Stimulated activated CD8-positive, alpha-beta memory T cell treated with anti-CD3 and anti-CD28 coated beads, Interleukin-12 subunit alpha, Interleukin-12 subunit beta, amount 100 ng/mL, for 1 hour (primary cell): ENCODE measurements at regions not wholly inside any gene's neighbourhood (a gene's known extent, or its start where the extent isn't known, plus 50 kb on each side); places are given as distances from the start of the nearest gene placed in this dataset.

Experiments
- DNase-seq: peaks from one replicate; pipeline ENCODE4 v3.0.0-alpha.2; 2020; ENCODE audit warnings: low read depth

- no peak for DNase-seq
Measured at GRCh38 chr2:71776227-71776626, 322.9 kb downstream of the DYSF start.

GRCh38 chr2:71773218-71773617 lies 319.9 kb downstream of the DYSF start:
- DNase-seq = no peak

GRCh38 chr2:71772510-71773172 lies 319.3 kb downstream of the DYSF start:
- DNase-seq = no peak

- DNase-seq = no peak
Measured at GRCh38 chr2:71767663-71768062, 314.3 kb downstream of the DYSF start.

- no peak for DNase-seq
Measured at GRCh38 chr2:71759060-71759459, 305.7 kb downstream of the DYSF start.

GRCh38 chr2:71757351-71757750 lies 304.0 kb downstream of the DYSF start:
- DNase-seq = no peak

GRCh38 chr2:71756280-71756906 lies 303.0 kb downstream of the DYSF start:
- no peak for DNase-seq

- no peak for DNase-seq
Measured at GRCh38 chr2:71751590-71751989, 298.2 kb downstream of the DYSF start.

- no peak for DNase-seq
Measured at GRCh38 chr2:71749671-71750101, 296.3 kb downstream of the DYSF start.

GRCh38 chr2:71748227-71748626 lies 294.9 kb downstream of the DYSF start:
- DNase-seq = no peak

GRCh38 chr2:71747559-71747958 lies 294.2 kb downstream of the DYSF start:
- no peak for DNase-seq

GRCh38 chr2:71746946-71747501 lies 293.7 kb downstream of the DYSF start:
- no peak for DNase-seq

- DNase-seq = no peak
Measured at GRCh38 chr2:71744781-71745180, 291.4 kb downstream of the DYSF start.

- no peak for DNase-seq
Measured at GRCh38 chr2:71743995-71744675, 290.8 kb downstream of the DYSF start.

GRCh38 chr2:71742953-71743601 lies 289.7 kb downstream of the DYSF start:
- DNase-seq = no peak

GRCh38 chr2:71736986-71737385 lies 283.6 kb downstream of the DYSF start:
- no peak for DNase-seq

- no peak for DNase-seq
Measured at GRCh38 chr2:71736091-71736861, 282.9 kb downstream of the DYSF start.
